Sigmoid colon (tissue), 6 donors: ENCODE measurements at regions not wholly inside any gene's neighbourhood (a gene's known extent, or its start where the extent isn't known, plus 50 kb on each side); places are given as distances from the start of the nearest gene placed in this dataset.

Experiments used
- DNase-seq: peaks from one replicate; pipeline ENCODE4 v3.0.0-alpha.2; 2019
- H3K27ac ChIP-seq, 4 donors: fragments of 200-600 bp; sonication (generic); one replicate each; pipeline ENCODE4 v1.5.1; 2016 to 2019; ENCODE audit warnings: mild to moderate bottlenecking in 1 of 4
- H3K27me3 ChIP-seq, 3 donors: fragments of 200-600 bp; sonication (generic); one replicate each; pipeline ENCODE4 v1.5.1; 2019; ENCODE audit warnings: mild to moderate bottlenecking in 1 of 3
- H3K36me3 ChIP-seq, 4 donors: fragments of 200-600 bp; sonication (generic); one replicate each; pipeline ENCODE4 v1.5.1; 2016 to 2019
- H3K4me1 ChIP-seq, 4 donors: fragments of 200-600 bp; sonication (generic); one replicate each; pipeline ENCODE4 v1.5.1; 2017 to 2019
- H3K4me3 ChIP-seq, 4 donors: fragments of 200-600 bp; sonication (generic); one replicate each; pipeline ENCODE4 v1.5.1; 2017 to 2019; ENCODE audit warnings: mild to moderate bottlenecking in 2 of 4, moderate library complexity in 1 of 4
- H3K9me3 ChIP-seq, 4 donors: fragments of 200-600 bp in 3 of 4; sonication (generic) in 3 of 4; one replicate each; pipeline versions ENCODE4 v1.5.1 to v1.6.1; 2013 to 2019
- CTCF ChIP-seq, 4 experiments: fragments of 450-650 bp in 3 of 4; fragments of 200-600 bp in 1 of 4; IDR thresholded peaks; one replicate each; pipeline ENCODE4 v1.5.1; 2016 to 2019; ENCODE audit warnings: antibody characterized with exemption in 4 of 4, mild to moderate bottlenecking in 3 of 4, moderate library complexity in 2 of 4
- EP300 ChIP-seq, 4 donors: sonication (generic); formaldehyde crosslinking; IDR thresholded peaks; one replicate each; pipeline ENCODE4 v1.6.1; 2017; ENCODE audit warnings: antibody characterized with exemption in 4 of 4
- POLR2A ChIP-seq, 2 donors: fragments of 450-650 bp; IDR thresholded peaks; one replicate each; pipeline ENCODE4 v1.6.1; 2016; ENCODE audit warnings: antibody characterized with exemption in 2 of 2, mild to moderate bottlenecking in 2 of 2, moderate library complexity in 2 of 2
- POLR2AphosphoS5 ChIP-seq, 4 donors: sonication (generic); formaldehyde crosslinking; IDR thresholded peaks; one replicate each; pipeline ENCODE4 v1.6.1; 2017; ENCODE audit warnings: antibody characterized with exemption in 4 of 4
- WGBS, 2 donors: extraction: QIAGEN DNeasy Blood & Tissue Kit; methylation state at CpG; one replicate each; pipeline ENCODE4 v1.1.7; 2013; 5-methylcytosine and 5-hydroxymethylcytosine counted together
- intact Hi-C: fragments of 100-400 bp; cut with DNase I; formaldehyde crosslinking; loops from one replicate; pipeline ENCODE4 v1.15.1; 2023
- donor health status: healthy with polysubstance abuse.
- donor health status: healthy.

GRCh38 chr11:29334776-29335130 is 682.1 kb downstream of the KCNA4 start:
- Histone ChIP-seq H3K9me3 (no peaks in the 10 kb centered on the region), H3K27ac (no peak overlapping the region), H3K36me3 (no peaks in the 10 kb centered on the region), H3K27me3 (no peaks in the 10 kb centered on the region), H3K4me1 (no peaks in the 10 kb centered on the region), H3K4me3 (no peak overlapping the region)
- WGBS, 2 donors = 39 to 47% methylated on average over 1 of the region's 1 CpG
- no peak for DNase-seq
- TF ChIP-seq POLR2AphosphoS5 (IDR thresholded peaks at IDR 0.05) (no peak), EP300 (IDR thresholded peaks at IDR 0.05) (no peak), CTCF (IDR thresholded peaks at IDR 0.05) (no peak), POLR2A (IDR thresholded peaks at IDR 0.05) (no peak)
- intact Hi-C loops = loop anchor here (5.0 kb wide), 1 partner anchor 1637 kb away; no protein-coding TSS in a partner anchor

DNA sequence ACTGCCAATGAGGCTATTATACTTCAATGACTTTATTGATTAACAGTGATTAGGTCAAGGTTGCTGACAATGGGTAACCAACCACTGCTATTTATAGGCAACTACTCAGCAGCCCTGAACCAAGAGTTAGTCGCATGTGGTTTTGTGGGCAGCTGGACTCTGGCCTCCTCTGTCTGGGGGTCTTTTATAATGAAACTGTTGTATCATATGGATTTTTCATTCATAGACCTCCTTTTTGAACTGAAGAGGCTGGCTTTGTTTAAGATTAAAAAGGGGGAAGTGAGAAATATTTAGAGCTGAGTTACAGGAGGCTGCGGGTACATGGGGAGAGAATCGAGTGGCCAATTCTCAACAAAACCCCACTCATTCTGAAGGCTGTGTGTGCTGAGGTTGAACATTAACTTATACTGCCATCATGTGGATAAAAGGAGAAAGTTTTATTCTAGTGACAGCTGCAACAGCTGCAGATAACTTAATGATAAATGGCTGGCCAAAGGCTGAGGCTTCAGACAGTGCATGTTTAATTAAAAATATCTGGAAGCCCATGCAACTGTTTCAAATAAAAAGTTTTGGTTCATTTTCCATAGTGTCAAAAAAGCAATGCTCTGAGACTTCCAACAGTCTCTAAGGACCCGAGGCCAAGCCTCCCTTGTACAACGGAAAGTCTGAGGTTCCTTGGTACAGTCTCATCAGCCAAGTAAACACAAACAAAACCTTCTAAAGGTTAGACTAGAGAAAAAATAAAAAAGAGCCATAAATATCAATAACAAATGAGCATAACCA is 682.6 kb downstream of the KCNA4 start:
- no peak overlapping the region for H3K27ac ChIP-seq
- TF ChIP-seq POLR2AphosphoS5 (IDR thresholded peaks at IDR 0.05) (no peak), POLR2A (IDR thresholded peaks at IDR 0.05) (no peak), CTCF (IDR thresholded peaks at IDR 0.05) (peak in 1 of 4 experiments; percentile 36), EP300 (IDR thresholded peaks at IDR 0.05) (no peak)
- H3K4me3 ChIP-seq = no peak overlapping the region
- H3K9me3 ChIP-seq = no peaks in the 10 kb centered on the region
- H3K4me1 ChIP-seq = no peaks in the 10 kb centered on the region
- no peaks in the 10 kb centered on the region for H3K27me3 ChIP-seq
- DNase-seq = no peak
- intact Hi-C loops = loop anchor here (5.0 kb wide), 1 partner anchor 1637 kb away; no protein-coding TSS in a partner anchor
- H3K36me3 ChIP-seq = no peaks in the 10 kb centered on the region
- WGBS, 2 donors = 21 to 31% methylated on average over 5 of the region's 5 CpGs

- no peaks in the 10 kb centered on the region for H3K4me1 ChIP-seq
- no peak overlapping the region for H3K4me3 ChIP-seq
- no peaks in the 10 kb centered on the region for H3K36me3 ChIP-seq
- H3K27me3 ChIP-seq = no peaks in the 10 kb centered on the region
- H3K9me3 ChIP-seq = no peaks in the 10 kb centered on the region
- intact Hi-C loops = loop anchor here (5.0 kb wide), 1 partner anchor 1634 kb away; no protein-coding TSS in a partner anchor
- DNase-seq = no peak
- WGBS, 2 donors = 41 to 73% methylated on average over 3 of the region's 3 CpGs
- TF ChIP-seq EP300 (IDR thresholded peaks at IDR 0.05) = no peak
- TF ChIP-seq POLR2A (IDR thresholded peaks at IDR 0.05) = no peak
- no peak for TF ChIP-seq POLR2AphosphoS5 (IDR thresholded peaks at IDR 0.05)
- no peak for TF ChIP-seq CTCF (IDR thresholded peaks at IDR 0.05)
- H3K27ac ChIP-seq = no peak overlapping the region
Measured at GRCh38 chr11:29331451-29332010, 685.3 kb downstream of the KCNA4 start.

GRCh38 chr11:29328961-29329441 is 687.8 kb downstream of the KCNA4 start:
- H3K27ac ChIP-seq = no peak overlapping the region
- no peaks in the 10 kb centered on the region for H3K27me3 ChIP-seq
- no peak overlapping the region for H3K4me3 ChIP-seq
- H3K4me1 ChIP-seq = no peaks in the 10 kb centered on the region
- TF ChIP-seq CTCF (IDR thresholded peaks at IDR 0.05) (peak in 2 of 4 experiments; percentile 10 to 28), POLR2A (IDR thresholded peaks at IDR 0.05) (no peak)
- WGBS, 2 donors = 41 to 46% methylated on average over 4 of the region's 4 CpGs
- intact Hi-C loops = no loop called here
- no peak for DNase-seq
- no peaks in the 10 kb centered on the region for H3K36me3 ChIP-seq
- H3K9me3 ChIP-seq = no peaks in the 10 kb centered on the region
